DMS 273 (cell line): ENCODE measurements at regions not wholly inside any gene's neighbourhood (a gene's known extent, or its start where the extent isn't known, plus 50 kb on each side); places are given as distances from the start of the nearest gene placed in this dataset.

Experiments used
- DNase-seq: peaks from one replicate; lab custom pipeline; 2025; ENCODE audit not compliant: unreplicated experiment; lab: John Stamatoyannopoulos, UW

GRCh38 chr2:4464634-4465266 lies 761.4 kb downstream of the DCDC2C start:
- DNase-seq: no peak

- DNase-seq: no peak
Measured at GRCh38 chr2:4465671-4466070, 762.3 kb downstream of the DCDC2C start.

GRCh38 chr2:4475618-4476017 lies 772.2 kb downstream of the DCDC2C start:
- DNase-seq: no peak

- DNase-seq: no peak
Measured at GRCh38 chr2:4483050-4483449, 779.7 kb downstream of the DCDC2C start.

GRCh38 chr2:4486971-4487370 lies 783.6 kb downstream of the DCDC2C start:
- DNase-seq: no peak

GRCh38 chr2:4499316-4500030 lies 796.1 kb downstream of the DCDC2C start:
- no peak for DNase-seq

- no peak for DNase-seq
Measured at GRCh38 chr2:4501525-4501924, 798.1 kb downstream of the DCDC2C start.

GRCh38 chr2:4502230-4502843 lies 799.0 kb downstream of the DCDC2C start:
- DNase-seq: no peak

- DNase-seq: no peak
Measured at GRCh38 chr2:4507661-4508060, 804.3 kb downstream of the DCDC2C start.

GRCh38 chr2:4515871-4516761 lies 812.7 kb downstream of the DCDC2C start:
- no peak for DNase-seq

- DNase-seq: no peak
Measured at GRCh38 chr2:4518596-4518995, 815.2 kb downstream of the DCDC2C start.

GRCh38 chr2:4522498-4523421 lies 819.4 kb downstream of the DCDC2C start:
- DNase-seq: no peak

GRCh38 chr2:4527416-4527815 lies 824.0 kb downstream of the DCDC2C start:
- DNase-seq: no peak

GRCh38 chr2:4528246-4528645 lies 824.9 kb downstream of the DCDC2C start:
- no peak for DNase-seq

- DNase-seq: no peak
Measured at GRCh38 chr2:4528773-4529172, 825.4 kb downstream of the DCDC2C start.

GRCh38 chr2:4529738-4530137 lies 826.4 kb downstream of the DCDC2C start:
- no peak for DNase-seq

GRCh38 chr2:4530231-4530630 lies 826.9 kb downstream of the DCDC2C start:
- DNase-seq: no peak

- no peak for DNase-seq
Measured at GRCh38 chr2:4533806-4534205, 830.4 kb downstream of the DCDC2C start.

GRCh38 chr2:4539121-4539520 lies 835.7 kb downstream of the DCDC2C start:
- DNase-seq: no peak

GRCh38 chr2:4549666-4550210 lies 846.4 kb downstream of the DCDC2C start:
- no peak for DNase-seq
